GM23338 (cell line): ENCODE measurements at regions not wholly inside any gene's neighbourhood (a gene's known extent, or its start where the extent isn't known, plus 50 kb on each side); places are given as distances from the start of the nearest gene placed in this dataset.

Experiments
- ATAC-seq: fragments of 200-7000 bp; cut with Tn5 transposase; 3 replicates; pipeline ENCODE4 v1.9.1; 2020
- DNase-seq: peaks from one replicate; pipeline ENCODE4 v3.0.0-alpha.2; 2015; ENCODE audit warnings: low spot score
- H2AFZ ChIP-seq: fragments of 200-600 bp; sonication (generic); 2 replicates; pipeline ENCODE4 v1.8.0; 2016; ENCODE audit warnings: antibody characterized with exemption, mild to moderate bottlenecking, moderate library complexity
- H3F3A ChIP-seq: fragments of 200-600 bp; sonication (generic); replicated peaks from 2 replicates; pipeline ENCODE4 v1.8.0; 2017; ENCODE audit warnings: antibody characterized with exemption, mixed run types, low read depth
- H3K27ac ChIP-seq: fragments of 200-600 bp; sonication (generic); 2 replicates; pipeline ENCODE4 v1.6.1; 2016; ENCODE audit warnings: low read depth
- H3K27me3 ChIP-seq: fragments of 200-600 bp; sonication (generic); 2 replicates; pipeline ENCODE4 v1.8.0; 2016; ENCODE audit warnings: mild to moderate bottlenecking, mixed run types, moderate library complexity; ENCODE audit not compliant: insufficient read depth
- H3K36me3 ChIP-seq: fragments of 200-600 bp; sonication (generic); 2 replicates; pipeline ENCODE4 v1.8.0; 2016; ENCODE audit warnings: mild to moderate bottlenecking; ENCODE audit not compliant: insufficient read depth
- H3K4me1 ChIP-seq: fragments of 200-600 bp; sonication (generic); 2 replicates; pipeline ENCODE4 v1.8.0; 2016; ENCODE audit warnings: mild to moderate bottlenecking, moderate library complexity; ENCODE audit not compliant: insufficient read depth
- H3K4me2 ChIP-seq: fragments of 200-600 bp; sonication (generic); 2 replicates; pipeline ENCODE4 v1.7.1; 2017; ENCODE audit warnings: mixed run types
- H3K4me3 ChIP-seq: fragments of 200-600 bp; sonication (generic); 2 replicates; pipeline ENCODE4 v1.6.1; 2016; ENCODE audit warnings: mixed run types
- H3K79me2 ChIP-seq: fragments of 200-600 bp; sonication (generic); replicated peaks from 2 replicates; pipeline ENCODE4 v1.8.0; 2017; ENCODE audit warnings: mild to moderate bottlenecking; ENCODE audit not compliant: insufficient read depth
- H3K9me2 ChIP-seq: fragments of 200-600 bp; sonication (generic); 2 replicates; pipeline ENCODE4 v1.8.0; 2017; ENCODE audit not compliant: insufficient read depth
- H4K20me1 ChIP-seq: fragments of 200-600 bp; sonication (generic); replicated peaks from 2 replicates; pipeline ENCODE4 v1.8.0; 2017; ENCODE audit warnings: mild to moderate bottlenecking; ENCODE audit not compliant: insufficient read depth
- H3K27ac Mint-ChIP-seq: 2 replicates; pipeline ENCODE4 v1.8.0; 2020; ENCODE audit warnings: inconsistent platforms, mild to moderate bottlenecking, moderate library complexity, mixed read lengths
- H3K27me3 Mint-ChIP-seq: 3 replicates; pipeline ENCODE4 v1.8.0; 2022; ENCODE audit warnings: low read depth, mild to moderate bottlenecking, moderate library complexity, mixed read lengths, inconsistent platforms; ENCODE audit not compliant: insufficient read depth, poor library complexity
- H3K36me3 Mint-ChIP-seq: 3 replicates; pipeline ENCODE4 v1.8.0; 2021; ENCODE audit warnings: low read depth, mild to moderate bottlenecking, inconsistent platforms, moderate library complexity, mixed read lengths
- H3K4me1 Mint-ChIP-seq: 3 replicates; pipeline ENCODE4 v1.8.0; 2020; ENCODE audit warnings: mild to moderate bottlenecking, inconsistent platforms, mixed read lengths
- H3K4me3 Mint-ChIP-seq: 3 replicates; pipeline ENCODE4 v1.8.0; 2021; ENCODE audit warnings: moderate library complexity, mild to moderate bottlenecking, inconsistent platforms, mixed read lengths
- H3K9me3 Mint-ChIP-seq: 3 replicates; pipeline ENCODE4 v1.8.0; 2020; ENCODE audit warnings: moderate library complexity, mild to moderate bottlenecking, inconsistent platforms, mixed read lengths
- CREB1 ChIP-seq: fragments of 250-450 bp; sonication (Bioruptor Pico); IDR thresholded peaks from 2 replicates; pipeline ENCODE4 v1.5.0; 2020; ENCODE audit warnings: low read depth, mild to moderate bottlenecking, moderate library complexity
- CTCF ChIP-seq, 2 experiments: fragments of 200-600 bp in 1 of 2; sonication (generic) in 1 of 2; conservative IDR thresholded peaks; 2 replicates each; pipeline versions ENCODE4 v1.5.1 to v1.6.1; 2016 to 2017; ENCODE audit warnings: antibody characterized with exemption in 2 of 2, low read depth in 2 of 2, mild to moderate bottlenecking in 2 of 2, moderate library complexity in 1 of 2
- ETS1 ChIP-seq: IDR thresholded peaks from 2 replicates; pipeline ENCODE4 v1.6.1; 2016; ENCODE audit warnings: antibody characterized with exemption
- EZH2 ChIP-seq: fragments of 200-600 bp; sonication (generic); IDR thresholded peaks from one replicate; pipeline ENCODE4 v1.8.0; 2017; ENCODE audit warnings: antibody characterized with exemption, mild to moderate bottlenecking, low read depth; ENCODE audit not compliant: unreplicated experiment
- EZH2phosphoT487 ChIP-seq: fragments of 200-600 bp; sonication (generic); IDR thresholded peaks from one replicate; pipeline ENCODE4 v1.8.1; 2018; ENCODE audit warnings: antibody characterized with exemption; ENCODE audit not compliant: unreplicated experiment
- JUNB ChIP-seq: IDR thresholded peaks from one replicate; pipeline ENCODE4 v1.6.1; 2016; ENCODE audit warnings: antibody characterized with exemption; ENCODE audit not compliant: unreplicated experiment
- NANOG ChIP-seq: IDR thresholded peaks from 2 replicates; pipeline ENCODE4 v1.6.1; 2016; ENCODE audit warnings: antibody characterized with exemption, borderline replicate concordance
- POLR2AphosphoS5 ChIP-seq: IDR thresholded peaks from 2 replicates; pipeline ENCODE4 v1.6.1; 2016; ENCODE audit warnings: antibody characterized with exemption, low read depth
- REST ChIP-seq: IDR thresholded peaks from one replicate; pipeline ENCODE4 v1.6.1; 2018; ENCODE audit warnings: antibody characterized with exemption; ENCODE audit not compliant: unreplicated experiment
- STAT1 ChIP-seq: IDR thresholded peaks from one replicate; pipeline ENCODE4 v1.6.1; 2016; ENCODE audit warnings: antibody characterized with exemption; ENCODE audit not compliant: unreplicated experiment
- ZNF114 ChIP-seq: fragments of 250-450 bp; sonication (Bioruptor Pico); IDR thresholded peaks from 2 replicates; pipeline ENCODE4 v1.5.0; 2020; ENCODE audit warnings: mild to moderate bottlenecking, moderate library complexity
- ZNF331 ChIP-seq: fragments of 250-450 bp; sonication (Bioruptor Pico); IDR thresholded peaks from 2 replicates; pipeline ENCODE4 v1.5.0; 2020; ENCODE audit warnings: low read depth, mild to moderate bottlenecking, moderate library complexity
- ZNF462 ChIP-seq: fragments of 250-450 bp; sonication (Bioruptor Pico); IDR thresholded peaks from 2 replicates; pipeline ENCODE4 v1.5.0; 2020; ENCODE audit warnings: mild to moderate bottlenecking, moderate library complexity

- H2AFZ ChIP-seq = no peak overlapping the region
- H3K27ac ChIP-seq = no peak overlapping the region
- Mint-ChIP-seq H3K36me3 (peaks cover 11% of the 10 kb centered on the region), H3K4me1 (no peaks in the 10 kb centered on the region), H3K9me3 (peaks cover 31% of the 10 kb centered on the region), H3K27me3 (no peaks in the 10 kb centered on the region), H3K4me3 (no peak overlapping the region), H3K27ac (no peak overlapping the region)
- TF ChIP-seq ZNF331 (CRISPR knock-in tag) (no peak), ZNF114 (no peak), ZNF462 (CRISPR knock-in tag) (no peak), POLR2AphosphoS5 (no peak), CTCF (conservative IDR thresholded peaks at IDR 0.05; ENCODE audit: low read depth in 2 of 2) (no peak), NANOG (no peak), CREB1 (no peak), JUNB (no peak), ETS1 (no peak), REST (no peak), STAT1 (no peak), EZH2 (no peak), EZH2phosphoT487 (no peak)
- H3K27me3 ChIP-seq = no peaks in the 10 kb centered on the region
- H3K9me2 ChIP-seq = 0 out of 2 replicates have a peak, but pooled peaks cover 3% of the 10 kb centered on the region
- no peaks in the 10 kb centered on the region for H3K4me1 ChIP-seq
- no peaks in the 10 kb centered on the region for H3K79me2 ChIP-seq
- ATAC-seq = no peak
- H3F3A ChIP-seq = no peaks in the 10 kb centered on the region
- DNase-seq = no peak
- H3K4me3 ChIP-seq = no peak overlapping the region
- H4K20me1 ChIP-seq = no peaks in the 10 kb centered on the region
- H3K4me2 ChIP-seq = no peak overlapping the region
- peaks cover 5% of the 10 kb centered on the region for H3K36me3 ChIP-seq
These were observed 388.2 kb upstream of the LUZP2 start for GRCh38 chr11:24108609-24109008.
